OCI-M1 (cell line): ENCODE measurements at regions not wholly inside any gene's neighbourhood (a gene's known extent, or its start where the extent isn't known, plus 50 kb on each side); places are given as distances from the start of the nearest gene placed in this dataset.
A peak's percentile ranks its signal among the peaks of the same experiment; 100 is the strongest.

Source experiments
- DNase-seq: peaks from one replicate; lab custom pipeline; 2025; lab: John Stamatoyannopoulos, UW

- DNase-seq: no peak
Observed at GRCh38 chr2:226031647-226032501, 632.4 kb downstream of the NYAP2 start.

GRCh38 chr2:226030788-226031646 lies 631.5 kb downstream of the NYAP2 start:
- peak; percentile 33 for DNase-seq

DNA sequence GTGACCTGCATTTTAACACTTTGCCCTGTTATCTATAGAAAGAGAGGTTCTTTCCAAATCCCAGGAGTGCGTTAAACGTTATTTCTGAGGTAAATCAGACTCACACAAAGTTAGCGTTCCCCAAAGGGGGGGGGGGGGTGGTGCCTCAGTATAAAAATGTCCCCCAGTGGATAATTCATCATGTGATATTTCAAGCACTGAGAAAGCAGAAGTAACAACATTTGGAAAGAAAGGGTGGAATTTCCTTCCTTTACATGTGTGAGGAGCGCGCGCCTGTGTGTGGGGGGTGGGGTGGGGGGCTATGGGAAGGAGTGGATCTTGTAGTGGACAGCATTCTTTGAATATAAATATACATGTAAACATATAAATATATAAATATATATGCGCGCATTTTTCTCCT lies 630.9 kb downstream of the NYAP2 start:
- DNase-seq: no peak

DNA sequence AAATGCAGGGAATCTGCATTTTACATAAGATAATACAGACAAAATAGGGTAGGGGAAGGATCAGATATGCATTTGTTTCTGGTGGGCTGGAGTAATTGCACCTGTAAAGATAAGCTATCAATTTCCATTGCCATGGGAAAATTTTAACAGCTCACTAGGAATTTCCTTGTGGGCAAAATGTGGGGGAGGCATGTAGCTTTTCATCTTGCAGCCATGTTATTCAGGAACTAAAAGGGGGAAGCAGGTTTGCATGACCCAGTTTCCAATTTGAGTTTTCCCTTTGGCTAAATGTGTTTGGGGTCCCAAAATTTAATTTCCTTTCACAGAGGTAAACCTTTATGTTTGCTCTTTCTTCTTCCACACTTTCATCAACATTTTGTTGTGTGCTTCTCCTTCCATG lies 624.4 kb downstream of the NYAP2 start:
- DNase-seq: no peak

DNA sequence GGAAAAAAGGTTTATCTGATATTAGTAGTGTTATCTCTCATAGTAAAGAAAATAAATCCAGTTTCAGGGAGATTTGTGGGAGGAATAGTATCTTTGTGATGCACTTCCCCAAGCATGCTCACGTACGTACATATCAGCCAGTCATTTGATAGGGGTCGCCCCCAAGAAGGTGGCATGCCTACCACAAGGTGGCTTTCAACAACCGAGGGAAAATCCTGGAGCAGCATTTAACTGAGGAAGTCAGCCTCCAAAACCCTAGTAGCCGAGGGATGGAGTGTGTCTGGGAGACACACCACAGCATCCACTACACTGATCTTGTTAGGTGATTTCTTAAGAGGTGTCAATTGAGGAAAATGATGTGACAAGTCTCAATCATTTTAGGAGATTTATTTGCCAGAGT lies 623.9 kb downstream of the NYAP2 start:
- no peak for DNase-seq

GRCh38 chr2:226020956-226021355 lies 621.4 kb downstream of the NYAP2 start:
- DNase-seq: no peak

DNA sequence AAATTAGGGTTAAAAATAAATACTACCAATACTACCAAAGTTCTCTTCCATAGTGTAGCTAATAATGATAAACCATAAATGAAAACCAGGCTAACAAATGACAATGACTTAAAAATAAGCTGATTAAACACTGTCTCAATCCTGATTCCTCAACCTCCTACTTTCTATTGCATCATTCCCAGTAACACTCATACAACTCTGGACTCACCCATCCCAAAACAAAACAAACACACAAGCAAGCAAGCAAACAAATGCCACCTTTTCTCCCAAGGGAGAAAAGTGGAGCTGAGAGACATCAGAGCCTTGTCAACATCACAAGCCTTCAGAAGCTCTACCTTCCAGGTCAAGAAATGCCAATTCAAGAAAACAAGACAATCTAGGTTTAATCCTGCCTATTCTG lies 620.7 kb downstream of the NYAP2 start:
- DNase-seq: no peak

GRCh38 chr2:226018641-226019040 lies 619.1 kb downstream of the NYAP2 start:
- DNase-seq: no peak

GRCh38 chr2:226017537-226017936 lies 618.0 kb downstream of the NYAP2 start:
- DNase-seq: no peak

- DNase-seq: no peak
Observed at GRCh38 chr2:226017107-226017506, 617.6 kb downstream of the NYAP2 start.

DNA sequence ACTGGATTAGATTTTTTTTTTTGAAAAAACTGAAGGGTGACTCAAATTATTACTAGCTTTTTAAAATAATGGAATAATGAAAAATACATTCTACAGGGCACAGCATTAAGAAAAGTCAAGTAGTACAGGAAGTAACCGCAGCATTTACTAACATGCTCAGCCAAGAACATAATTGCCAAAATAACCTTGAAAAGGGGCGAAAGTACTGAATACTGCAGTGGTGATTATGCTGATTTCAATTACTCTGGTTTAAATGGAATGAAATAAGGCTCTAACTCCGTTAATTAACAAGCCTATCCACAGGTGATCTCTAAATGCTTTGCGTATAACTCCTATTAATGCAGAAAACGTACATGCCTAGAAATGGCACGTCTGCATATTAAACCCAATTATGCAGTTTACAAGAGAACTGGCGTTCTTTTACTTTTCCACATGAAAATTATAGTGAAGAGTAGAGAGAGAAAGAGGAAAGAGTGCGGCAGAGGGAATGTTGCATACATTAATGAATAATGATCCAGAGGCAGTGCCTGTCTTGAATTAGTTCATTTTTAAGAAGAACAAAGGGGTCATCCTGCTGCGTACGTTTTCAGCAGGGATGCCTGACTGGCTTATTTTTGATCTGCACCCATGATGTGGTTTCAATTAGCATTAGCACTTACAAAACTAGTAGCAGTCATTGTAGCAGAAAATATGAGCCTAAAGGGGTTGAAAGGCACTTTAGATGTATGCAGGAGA lies 612.4 kb downstream of the NYAP2 start:
- no peak for DNase-seq

- DNase-seq: peak; percentile 82
Observed at GRCh38 chr2:226002438-226002837, 602.9 kb downstream of the NYAP2 start.

DNA sequence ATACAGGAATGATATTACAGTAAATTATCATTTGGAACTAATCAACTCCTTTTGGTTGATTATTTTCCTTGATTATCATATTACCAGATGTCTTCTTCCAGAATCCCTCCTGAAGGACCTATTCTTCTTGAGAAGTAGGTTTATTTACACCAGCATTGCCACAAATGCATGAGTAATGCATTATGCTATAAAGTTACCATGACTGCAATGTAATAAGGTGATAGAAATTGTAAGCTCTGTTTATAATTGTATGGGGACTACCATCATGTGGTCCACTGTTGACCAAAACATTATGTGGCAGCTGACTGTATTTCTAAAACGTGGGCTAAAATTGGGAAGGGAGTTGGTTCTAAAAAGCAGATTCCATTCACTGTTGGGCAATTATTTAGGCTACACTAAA lies 602.2 kb downstream of the NYAP2 start:
- no peak for DNase-seq

DNA sequence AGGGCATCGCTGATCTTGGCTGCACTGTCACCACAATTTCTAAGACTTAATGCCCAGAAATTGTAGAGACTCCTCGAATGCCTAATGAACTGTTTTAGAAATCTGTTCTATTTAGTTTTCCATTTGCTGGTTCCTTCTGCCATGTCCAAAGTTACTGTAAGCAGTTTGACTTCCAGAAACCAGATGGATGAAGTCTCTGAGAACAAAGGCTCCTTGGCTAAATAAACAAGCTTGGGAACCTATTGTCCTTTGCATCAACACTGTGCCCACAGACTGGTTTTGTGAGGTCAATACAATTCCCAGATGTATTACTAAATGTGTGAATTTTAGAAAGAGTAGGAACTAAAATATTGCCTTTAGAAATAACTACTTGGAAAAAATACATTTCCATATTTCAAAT lies 600.2 kb downstream of the NYAP2 start:
- no peak for DNase-seq

GRCh38 chr2:225998653-225999052 lies 599.1 kb downstream of the NYAP2 start:
- no peak for DNase-seq

DNA sequence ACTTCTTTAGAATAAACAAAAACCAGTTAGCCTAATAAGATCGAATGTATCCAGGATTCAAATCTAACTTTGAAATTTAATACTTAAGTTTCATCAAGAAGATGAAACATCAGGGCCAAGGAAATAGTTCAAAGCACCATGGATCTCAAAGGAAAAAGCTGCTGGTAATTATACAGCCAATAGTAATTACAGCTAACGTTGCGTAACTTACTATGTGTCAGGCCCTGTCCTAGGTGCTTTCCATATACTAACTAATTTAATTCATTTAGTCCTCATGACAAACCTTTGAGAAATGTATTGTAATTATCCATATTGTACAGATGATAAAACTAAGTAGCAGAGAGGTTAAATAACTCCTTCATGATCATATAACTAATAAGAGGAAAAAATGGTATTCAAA lies 598.6 kb downstream of the NYAP2 start:
- DNase-seq: no peak

DNA sequence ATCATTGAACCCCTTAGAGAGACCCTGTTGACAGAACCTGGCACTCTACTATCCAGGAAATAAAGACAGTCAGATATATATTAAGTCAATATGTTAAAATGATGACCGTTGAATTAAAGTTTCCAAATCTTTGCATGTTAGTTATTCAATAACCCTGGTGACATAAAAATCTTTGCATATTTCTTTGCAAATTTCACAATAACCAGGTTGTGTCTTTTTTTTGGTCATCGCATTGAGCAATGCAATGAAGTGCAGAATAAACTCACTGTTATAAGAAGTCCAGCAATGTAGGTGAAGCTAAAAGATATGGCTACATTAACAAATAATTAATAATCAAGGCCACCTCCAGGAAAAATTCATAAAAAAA lies 596.9 kb downstream of the NYAP2 start:
- no peak for DNase-seq

GRCh38 chr2:225995796-225996461 lies 596.4 kb downstream of the NYAP2 start:
- no peak for DNase-seq

DNA sequence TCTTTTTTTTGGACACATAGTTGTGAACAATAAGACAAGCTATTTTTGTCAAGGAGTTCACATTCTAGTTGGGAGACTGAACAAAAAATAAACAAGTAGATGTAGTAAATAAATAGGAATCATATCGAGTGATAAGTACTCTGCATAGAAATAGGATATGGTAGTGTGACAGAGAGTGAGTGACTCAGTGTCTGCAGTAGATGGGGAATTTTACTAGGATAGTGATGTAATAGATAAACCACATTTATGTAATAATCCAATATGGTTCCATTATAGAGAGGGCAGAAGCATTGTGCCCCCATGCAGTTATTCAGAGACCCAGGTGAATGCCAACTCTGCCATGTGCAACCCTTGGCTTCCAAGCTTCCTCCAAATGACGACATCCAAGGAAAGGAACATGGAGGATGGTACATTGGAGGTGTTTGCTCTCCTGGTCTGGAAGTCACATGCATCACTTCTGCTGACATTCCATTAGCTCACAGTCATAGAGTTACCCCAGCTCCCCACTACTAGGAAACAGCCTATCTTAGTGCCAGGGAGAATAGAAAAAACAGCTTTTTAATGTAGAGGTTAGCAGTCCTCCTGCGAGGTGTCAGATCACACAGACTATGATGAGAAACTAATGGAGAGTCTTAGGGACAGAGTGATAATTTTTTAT lies 595.4 kb downstream of the NYAP2 start:
- no peak for DNase-seq

DNA sequence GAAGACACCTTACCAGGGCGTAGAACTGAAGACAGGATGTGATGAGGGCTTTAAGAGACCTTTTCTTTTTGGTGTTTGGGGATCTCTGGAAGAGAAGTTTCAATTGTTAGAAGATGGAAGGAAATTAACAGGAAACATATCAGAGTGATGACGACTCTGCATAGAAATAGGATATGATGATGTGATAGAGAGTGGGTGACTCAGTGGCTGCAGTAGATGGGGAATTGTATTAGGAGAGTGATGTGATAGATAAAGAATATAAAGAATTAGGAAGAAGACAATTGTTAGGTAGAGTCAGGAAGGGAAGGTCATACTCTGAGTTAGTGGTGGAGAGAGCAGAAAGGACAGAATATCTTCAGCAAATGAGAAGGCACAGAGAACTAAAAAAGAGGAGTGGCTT lies 593.9 kb downstream of the NYAP2 start:
- DNase-seq: no peak

DNA sequence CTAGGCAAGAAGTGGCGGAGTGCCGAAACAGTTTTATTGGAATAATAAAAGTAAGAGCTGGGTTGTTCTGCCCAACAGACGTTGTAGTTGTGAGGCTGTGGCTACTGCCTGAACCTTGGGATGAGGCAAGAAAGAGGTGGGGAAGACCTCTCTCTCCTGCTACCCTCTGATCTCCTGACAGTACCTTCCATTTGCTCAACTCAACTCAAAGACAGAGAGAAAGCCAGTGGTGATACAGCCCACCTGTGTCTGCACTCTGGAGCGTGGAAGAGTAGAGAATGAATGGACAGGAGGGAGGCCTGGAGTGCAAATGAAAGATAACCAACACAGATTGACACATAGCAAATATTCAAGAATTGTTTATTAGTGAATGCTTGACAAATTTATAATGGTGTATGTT lies 590.3 kb downstream of the NYAP2 start:
- no peak for DNase-seq

DNA sequence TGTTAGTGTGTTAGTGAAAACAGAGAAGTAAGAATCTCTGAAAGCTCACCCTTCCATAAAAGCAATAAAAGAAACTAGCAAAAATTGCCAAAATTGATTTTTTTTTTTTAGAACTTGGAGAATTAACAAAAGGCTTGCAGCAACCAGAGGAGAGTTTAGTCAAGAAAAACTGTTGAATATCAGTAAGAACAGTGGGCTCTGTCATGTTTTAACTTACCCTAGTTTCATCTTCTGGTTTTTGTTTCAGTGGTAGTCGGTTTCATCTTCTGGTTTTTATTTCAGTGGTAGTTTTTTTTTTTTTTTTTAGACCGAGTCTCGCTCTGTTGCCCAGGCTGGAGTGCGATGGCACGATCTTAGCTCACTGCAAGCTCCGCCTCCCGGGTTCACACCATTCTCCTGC lies 580.9 kb downstream of the NYAP2 start:
- DNase-seq: no peak
